T1000 (cell line): ENCODE measurements at regions not wholly inside any gene's neighbourhood (a gene's known extent, or its start where the extent isn't known, plus 50 kb on each side); places are given as distances from the start of the nearest gene placed in this dataset.
"Not testable (repeated sequence)": the region's sequence is repeated elsewhere in the genome, so short reads cannot be mapped to it uniquely, and the experiment has no call there.

Experiments used
- DNase-seq: peaks from one replicate; lab custom pipeline; 2025; ENCODE audit warnings: mixed read lengths; lab: John Stamatoyannopoulos, UW

GRCh38 chr13:87736849-87737385 lies 65.7 kb downstream of the SLITRK5 start:
- no peak for DNase-seq

DNA sequence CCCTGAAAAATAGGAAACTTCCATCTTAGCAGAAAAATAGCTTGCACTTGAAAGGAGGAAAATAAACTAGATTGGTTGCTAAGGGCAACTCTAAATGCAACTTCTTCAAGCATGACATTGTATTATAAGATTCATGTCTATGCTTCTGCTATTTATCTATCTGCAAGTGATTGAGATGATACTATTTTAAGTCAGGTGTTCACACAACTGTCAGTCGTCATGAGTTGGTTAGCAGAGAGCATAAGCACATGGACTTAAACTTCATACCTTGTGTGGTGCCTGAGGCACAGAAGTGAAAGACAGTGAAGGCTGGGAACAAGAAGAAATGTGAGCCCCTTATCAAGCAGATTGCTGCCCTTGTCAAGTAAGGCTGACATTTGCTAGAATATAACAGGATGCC lies 82.9 kb downstream of the SLITRK5 start:
- DNase-seq, result no peak

- DNase-seq, result no peak
Measured at GRCh38 chr13:87769445-87769844, 98.3 kb downstream of the SLITRK5 start.

- no peak for DNase-seq
Measured at GRCh38 chr13:87777387-87777786, 106.2 kb downstream of the SLITRK5 start.

GRCh38 chr13:87778128-87778527 lies 107.0 kb downstream of the SLITRK5 start:
- no peak for DNase-seq

DNA sequence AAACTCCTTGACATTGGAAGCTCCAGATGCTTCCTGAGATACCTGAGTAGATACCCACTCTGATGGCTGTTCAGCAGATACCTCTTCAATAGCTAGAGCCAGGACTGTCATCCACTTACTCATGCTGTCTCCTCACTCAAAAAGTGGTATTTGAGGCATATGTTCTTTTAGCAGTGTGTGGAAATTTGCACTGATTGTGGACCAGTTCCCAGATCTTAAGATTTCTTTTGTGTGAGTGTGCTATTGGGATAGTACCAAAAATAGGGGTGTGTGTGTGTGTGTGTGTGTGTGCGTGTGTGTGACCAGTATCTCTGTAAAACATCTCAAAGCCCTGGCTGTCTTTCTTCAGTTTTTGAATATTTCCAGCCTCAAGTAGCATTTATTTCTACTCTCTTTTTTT lies 108.3 kb downstream of the SLITRK5 start:
- DNase-seq, result no peak

DNA sequence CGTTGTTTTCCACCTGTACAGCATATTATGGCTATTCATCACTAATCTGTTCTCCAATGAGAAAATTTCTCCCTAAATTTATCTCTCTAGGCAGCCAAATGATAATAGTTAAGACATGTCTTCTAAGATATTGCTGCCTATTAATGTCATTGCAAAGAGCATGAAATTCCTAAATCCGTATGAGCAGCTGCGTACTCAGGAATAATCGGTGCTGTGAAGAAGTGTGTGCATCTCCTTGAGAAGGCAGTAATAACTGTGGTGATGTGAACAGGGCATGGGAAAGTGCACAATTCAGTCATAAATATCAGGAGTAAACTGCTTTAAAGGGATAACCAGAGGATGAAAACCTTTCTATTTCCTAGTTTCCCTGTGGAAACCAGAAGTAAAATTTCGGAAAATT lies 112.2 kb downstream of the SLITRK5 start:
- no peak for DNase-seq

GRCh38 chr13:87788363-87788762 lies 117.2 kb downstream of the SLITRK5 start:
- DNase-seq, result no peak

DNA sequence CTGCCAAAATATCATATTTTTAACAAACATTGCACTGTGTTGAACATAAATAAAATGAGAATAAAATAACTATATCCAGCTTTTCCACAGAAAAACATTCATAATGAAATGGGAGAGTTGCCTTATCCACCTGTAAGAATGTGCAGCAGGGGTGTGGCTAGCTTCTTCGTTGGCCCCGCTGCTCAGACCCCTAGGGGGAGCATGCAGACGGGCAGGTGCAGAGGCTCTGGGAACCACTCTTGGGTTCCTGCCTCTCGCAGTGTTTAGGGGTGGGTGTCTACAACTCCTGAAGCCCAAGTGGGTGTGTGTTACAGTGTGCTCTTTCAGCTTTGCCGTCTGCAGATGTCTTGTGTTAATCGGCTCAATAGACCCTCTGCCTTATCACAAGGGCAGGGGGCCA lies 121.7 kb downstream of the SLITRK5 start:
- DNase-seq, result no peak

- no peak for DNase-seq
Measured at GRCh38 chr13:87798536-87798935, 127.4 kb downstream of the SLITRK5 start.

- no peak for DNase-seq
Measured at GRCh38 chr13:87810391-87810801, 139.2 kb downstream of the SLITRK5 start.

- no peak for DNase-seq
Measured at GRCh38 chr13:87810920-87811344, 139.8 kb downstream of the SLITRK5 start.

DNA sequence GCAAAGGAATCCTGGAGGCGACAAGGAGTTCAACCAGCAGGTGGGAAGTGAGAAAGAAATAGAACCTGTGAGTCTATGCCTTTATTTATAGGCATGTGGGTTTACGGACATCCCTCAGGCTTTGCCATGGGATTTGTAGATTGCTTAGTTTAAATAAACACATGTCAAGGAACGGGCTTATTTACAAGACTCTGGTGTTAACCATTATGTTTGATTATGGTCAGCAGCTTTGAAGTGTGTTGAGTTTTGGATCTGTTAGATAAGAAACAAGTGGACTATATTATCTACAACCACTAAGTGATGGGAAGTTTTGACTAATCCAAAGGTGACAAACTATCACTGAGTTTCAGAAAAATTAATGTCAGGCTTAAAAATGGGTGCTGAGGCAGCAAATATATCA lies 143.2 kb downstream of the SLITRK5 start:
- no peak for DNase-seq

GRCh38 chr13:87820241-87820640 lies 149.1 kb downstream of the SLITRK5 start:
- no peak for DNase-seq

DNA sequence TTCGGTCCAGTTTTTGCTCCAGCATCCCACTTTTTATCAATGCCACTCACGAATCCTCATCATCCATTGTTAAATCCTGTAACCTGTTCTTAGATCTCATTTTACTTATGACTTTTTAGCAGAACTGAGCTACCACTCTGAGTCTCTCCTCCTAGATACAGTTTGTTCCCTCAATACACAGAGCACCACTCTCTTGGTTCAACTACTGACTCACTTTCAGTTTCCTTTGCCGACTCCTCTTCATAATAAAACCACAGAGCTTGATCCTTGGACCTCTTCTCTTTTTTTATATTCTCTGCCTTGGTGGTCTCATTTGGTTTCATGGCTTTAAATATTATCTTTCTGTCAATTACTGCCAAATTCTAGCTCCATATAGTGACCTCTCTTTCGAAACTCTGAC lies 150.3 kb downstream of the SLITRK5 start:
- DNase-seq, result no peak

DNA sequence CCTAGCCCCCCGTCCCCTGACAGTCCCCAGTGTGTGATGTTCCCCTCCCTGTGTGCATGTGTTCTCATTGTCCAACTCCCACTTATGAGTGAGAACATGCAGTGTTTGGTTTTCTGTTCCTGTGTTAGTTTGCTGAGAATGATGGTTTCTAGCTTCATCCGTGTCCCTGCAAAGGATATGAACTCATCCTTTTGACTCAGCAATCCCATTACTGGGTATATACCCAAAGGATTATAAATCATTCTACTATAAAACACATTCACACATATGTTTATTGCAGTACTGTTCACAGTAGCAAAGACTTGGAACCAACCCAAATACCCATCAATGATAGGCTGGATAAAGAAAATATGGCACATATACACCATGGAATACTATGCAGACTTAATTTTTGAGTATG lies 155.1 kb downstream of the SLITRK5 start:
- not testable (repeated sequence) for DNase-seq

DNA sequence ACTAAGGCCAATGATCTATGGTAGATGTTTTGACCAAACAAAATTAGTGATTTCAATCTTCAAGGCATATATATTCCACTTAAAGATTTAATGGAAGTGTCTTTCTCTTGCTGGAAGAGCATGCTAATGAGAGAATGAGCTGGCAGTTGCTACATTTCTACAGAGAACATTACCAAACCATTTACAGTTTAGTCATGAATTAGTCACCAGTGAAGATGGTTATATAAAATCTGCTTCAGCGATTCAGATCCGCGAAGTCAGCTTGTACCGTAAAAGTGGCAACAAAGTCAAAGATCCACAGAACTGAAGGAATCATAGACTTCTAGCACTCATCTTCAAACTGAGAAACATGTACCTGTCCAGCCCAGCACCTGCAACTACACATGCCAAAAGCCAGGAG lies 156.3 kb downstream of the SLITRK5 start:
- no peak for DNase-seq

DNA sequence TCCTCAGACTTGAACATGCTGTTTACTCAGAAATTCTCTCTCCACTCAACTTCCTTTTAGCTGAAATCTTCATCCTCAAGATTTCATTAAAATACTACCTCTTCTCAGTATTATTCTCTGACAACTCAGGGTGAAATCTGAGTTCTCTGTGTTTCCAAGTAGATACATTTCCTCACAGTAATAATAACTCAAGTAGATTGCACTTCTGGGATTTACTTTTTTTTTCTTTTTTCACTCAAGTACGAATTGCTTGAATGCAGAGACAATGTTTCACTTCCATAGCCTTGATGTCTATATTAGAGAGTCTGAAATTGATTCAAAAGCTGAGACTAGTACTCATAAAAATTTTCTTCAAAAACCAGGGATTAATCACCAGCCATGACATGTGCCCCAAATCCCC lies 166.4 kb downstream of the SLITRK5 start:
- no peak for DNase-seq

- DNase-seq, result no peak
Measured at GRCh38 chr13:87837946-87838345, 166.8 kb downstream of the SLITRK5 start.

DNA sequence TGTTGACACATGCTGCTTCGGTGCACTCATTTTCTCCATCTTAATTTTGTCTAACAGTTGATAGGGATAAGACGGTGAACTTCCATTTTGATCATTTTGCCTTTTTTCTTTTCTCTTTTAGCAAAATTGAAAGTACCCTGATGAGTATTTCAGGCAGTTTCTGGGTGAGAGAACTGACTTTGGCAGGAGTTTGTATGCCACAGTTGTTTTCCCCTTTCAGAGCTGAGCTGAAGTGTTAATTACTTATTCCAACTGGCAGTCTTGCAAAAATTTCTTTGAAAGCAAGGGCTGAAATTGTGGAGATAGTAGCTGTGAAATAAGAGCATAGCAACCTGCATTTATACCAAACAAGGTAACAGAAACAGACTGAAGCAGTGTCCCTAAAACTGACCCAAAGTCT lies 180.2 kb downstream of the SLITRK5 start:
- DNase-seq, result no peak

DNA sequence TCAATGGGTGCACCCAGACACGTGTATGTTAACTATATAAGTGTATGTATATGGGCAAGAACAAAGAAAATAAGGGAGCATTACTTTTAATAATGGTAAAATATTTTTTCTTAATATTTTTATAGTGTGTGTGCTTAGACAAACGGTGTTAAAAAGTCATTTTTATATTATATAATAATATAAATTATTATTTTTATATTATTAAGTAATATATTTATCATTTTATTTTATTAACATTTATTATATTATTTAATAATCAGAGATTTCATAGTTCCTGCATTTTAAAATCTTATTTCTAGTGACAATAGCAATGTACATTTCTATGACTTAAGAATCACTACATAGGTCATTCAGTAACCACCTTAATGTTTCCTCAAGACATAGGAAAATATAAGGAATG lies 184.4 kb downstream of the SLITRK5 start:
- no peak for DNase-seq

DNA sequence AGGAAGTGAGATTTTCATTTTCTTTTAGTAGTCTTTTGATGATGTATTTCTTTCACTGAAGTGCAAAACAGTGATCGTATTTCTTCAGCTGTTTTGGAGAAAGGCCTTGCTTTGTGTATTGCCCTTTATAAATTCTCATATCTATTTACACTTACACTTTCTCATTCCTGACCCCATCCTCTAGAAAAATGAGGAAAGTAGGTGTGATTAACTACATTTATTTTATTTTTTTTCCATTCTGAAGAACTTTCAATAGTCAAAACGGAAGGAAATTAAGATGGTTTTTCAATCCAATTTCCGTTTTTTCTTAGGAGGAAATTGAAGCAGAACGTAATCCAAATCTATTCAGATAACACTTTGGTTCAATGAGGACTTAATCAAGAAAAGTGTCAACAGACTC lies 188.1 kb downstream of the SLITRK5 start:
- DNase-seq, result no peak

DNA sequence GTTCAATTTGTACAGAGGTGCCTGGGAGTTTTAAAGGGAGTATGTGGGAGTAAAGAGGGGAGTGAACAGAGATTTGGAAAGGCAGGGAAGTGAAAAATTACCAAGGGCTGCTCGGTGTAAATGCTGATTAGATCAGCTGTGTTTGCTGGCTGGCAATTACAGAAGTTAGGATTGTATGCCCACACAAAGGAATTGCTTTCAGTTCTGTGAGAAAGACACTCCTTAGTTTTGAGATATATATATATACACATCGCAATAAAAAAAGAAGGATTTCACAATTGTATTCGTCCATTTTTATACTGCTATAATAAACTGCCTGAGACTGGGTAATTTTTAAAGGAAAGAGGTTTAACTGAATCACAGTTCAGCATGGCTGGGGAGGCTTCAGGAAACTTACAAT lies 196.3 kb downstream of the SLITRK5 start:
- DNase-seq, result no peak

- DNase-seq, result no peak
Measured at GRCh38 chr13:87868731-87869130, 197.6 kb downstream of the SLITRK5 start.

- no peak for DNase-seq
Measured at GRCh38 chr13:87872813-87873212, 201.6 kb downstream of the SLITRK5 start.
